ENCODE measurements at regions not wholly inside any gene's neighbourhood (a gene's known extent, or its start where the extent isn't known, plus 50 kb on each side); places are given as distances from the start of the nearest gene placed in this dataset.

DNA sequence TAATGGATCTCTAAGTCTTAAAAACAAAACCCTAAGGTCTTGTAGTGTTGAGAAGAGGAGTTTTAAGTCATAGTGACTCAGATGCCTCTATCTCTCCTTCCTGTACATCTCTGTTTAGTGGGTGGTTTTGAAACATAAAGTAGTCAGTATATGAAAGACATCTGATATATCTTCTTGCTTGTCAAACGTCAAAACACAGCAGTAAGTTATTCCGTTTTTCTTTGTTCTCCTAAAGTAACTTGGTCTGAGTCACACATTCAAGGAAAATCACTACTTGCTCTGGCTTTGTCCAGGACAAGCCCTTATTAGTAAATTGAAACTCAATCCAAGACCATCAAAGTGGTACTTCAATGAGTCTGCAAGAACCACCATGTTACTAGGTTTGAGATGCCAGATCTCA, 1172.5 kb downstream of the BCL11B start:
- H3K4me3 ChIP-seq (ENCODE audit: low read depth, low read length) = no peak overlapping the region

DNA sequence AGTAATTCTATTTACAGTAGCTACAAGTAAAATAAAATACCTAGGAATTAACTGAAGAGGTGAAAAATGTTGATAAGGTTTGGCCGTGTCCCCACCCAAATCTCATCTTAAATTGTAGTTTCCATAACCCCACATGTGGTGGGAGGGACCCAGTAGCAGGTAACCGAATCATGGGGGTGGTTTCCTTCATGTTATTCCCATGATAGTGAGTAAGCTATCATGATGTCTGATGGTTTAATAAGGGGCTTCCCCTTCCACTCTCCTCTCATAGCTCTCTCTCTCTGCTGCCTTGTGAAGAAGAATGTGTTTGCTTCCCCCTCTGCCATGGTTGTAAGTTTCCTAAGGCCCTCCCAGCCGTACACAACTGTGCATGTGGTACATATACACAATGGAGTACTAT, 1170.7 kb downstream of the BCL11B start:
- Histone ChIP-seq H3K36me3 (ENCODE audit: control insufficient read depth, insufficient read depth, low read length) (no peaks in the 10 kb centered on the region), H3K27me3 (replicated peaks; ENCODE audit: control insufficient read depth, insufficient read depth, low read length) (no peaks in the 10 kb centered on the region), H3K9me3 (no peaks in the 10 kb centered on the region), H3K4me1 (no peaks in the 10 kb centered on the region), H3K4me3 (ENCODE audit: low read depth, low read length) (no peak overlapping the region)
- H3K36me3 Mint-ChIP-seq (ENCODE audit: insufficient read depth, unreplicated experiment) = no peaks in the 10 kb centered on the region
- peaks cover 5% of the 10 kb centered on the region for H3K27me3 Mint-ChIP-seq (ENCODE audit: insufficient read depth, unreplicated experiment)
- H3K27ac Mint-ChIP-seq (ENCODE audit: unreplicated experiment) = no peak overlapping the region
- TF ChIP-seq, protein P1, sequence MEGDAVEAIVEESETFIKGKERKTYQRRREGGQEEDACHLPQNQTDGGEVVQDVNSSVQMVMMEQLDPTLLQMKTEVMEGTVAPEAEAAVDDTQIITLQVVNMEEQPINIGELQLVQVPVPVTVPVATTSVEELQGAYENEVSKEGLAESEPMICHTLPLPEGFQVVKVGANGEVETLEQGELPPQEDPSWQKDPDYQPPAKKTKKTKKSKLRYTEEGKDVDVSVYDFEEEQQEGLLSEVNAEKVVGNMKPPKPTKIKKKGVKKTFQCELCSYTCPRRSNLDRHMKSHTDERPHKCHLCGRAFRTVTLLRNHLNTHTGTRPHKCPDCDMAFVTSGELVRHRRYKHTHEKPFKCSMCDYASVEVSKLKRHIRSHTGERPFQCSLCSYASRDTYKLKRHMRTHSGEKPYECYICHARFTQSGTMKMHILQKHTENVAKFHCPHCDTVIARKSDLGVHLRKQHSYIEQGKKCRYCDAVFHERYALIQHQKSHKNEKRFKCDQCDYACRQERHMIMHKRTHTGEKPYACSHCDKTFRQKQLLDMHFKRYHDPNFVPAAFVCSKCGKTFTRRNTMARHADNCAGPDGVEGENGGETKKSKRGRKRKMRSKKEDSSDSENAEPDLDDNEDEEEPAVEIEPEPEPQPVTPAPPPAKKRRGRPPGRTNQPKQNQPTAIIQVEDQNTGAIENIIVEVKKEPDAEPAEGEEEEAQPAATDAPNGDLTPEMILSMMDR (IDR thresholded peaks at IDR 0.05; ENCODE audit: insufficient read depth in 1 of 2, low read depth in 1 of 2, low read length in 1 of 2, severe bottlenecking in 1 of 2, unreplicated experiment in 1 of 2) = no peak
- peaks cover 13% of the 10 kb centered on the region for H3K9me3 Mint-ChIP-seq (ENCODE audit: unreplicated experiment)
- POLR2A ChIA-PET = no interaction called here
- DNase-seq = no peak
- H3K4me3 Mint-ChIP-seq (ENCODE audit: unreplicated experiment) = no peak overlapping the region
- intact Hi-C loops (cut with micrococcal nuclease; ENCODE audit: unreplicated experiment) = no loop called here
- no peaks in the 10 kb centered on the region for H3K4me1 Mint-ChIP-seq (ENCODE audit: low read depth, unreplicated experiment)
- CTCF ChIA-PET = no interaction called here
- BruUV-seq (replicated peaks) = no TSS peak

More for the DNA sequence above, 1172.5 kb downstream of the BCL11B start:
- intact Hi-C loops (cut with micrococcal nuclease; ENCODE audit: unreplicated experiment) = no loop called here
- Mint-ChIP-seq H3K9me3 (ENCODE audit: unreplicated experiment) (peaks cover 6% of the 10 kb centered on the region), H3K36me3 (ENCODE audit: insufficient read depth, unreplicated experiment) (no peaks in the 10 kb centered on the region), H3K4me3 (ENCODE audit: unreplicated experiment) (no peak overlapping the region), H3K27ac (ENCODE audit: unreplicated experiment) (no peak overlapping the region), H3K27me3 (ENCODE audit: insufficient read depth, unreplicated experiment) (peaks cover 3% of the 10 kb centered on the region), H3K4me1 (ENCODE audit: low read depth, unreplicated experiment) (no peaks in the 10 kb centered on the region)
- H3K9me3 ChIP-seq = no peaks in the 10 kb centered on the region
- no peaks in the 10 kb centered on the region for H3K4me1 ChIP-seq
- H3K27me3 ChIP-seq (replicated peaks; ENCODE audit: control insufficient read depth, insufficient read depth, low read length) = no peaks in the 10 kb centered on the region
- ChIA-PET POLR2A (no interaction called here), CTCF (no interaction called here)
- no TSS peak for BruUV-seq (replicated peaks)
- TF ChIP-seq, protein P1 (IDR thresholded peaks at IDR 0.05; ENCODE audit: insufficient read depth in 1 of 2, low read depth in 1 of 2, low read length in 1 of 2, severe bottlenecking in 1 of 2, unreplicated experiment in 1 of 2) = no peak
- H3K36me3 ChIP-seq (ENCODE audit: control insufficient read depth, insufficient read depth, low read length) = no peaks in the 10 kb centered on the region
- DNase-seq = no peak

DNA sequence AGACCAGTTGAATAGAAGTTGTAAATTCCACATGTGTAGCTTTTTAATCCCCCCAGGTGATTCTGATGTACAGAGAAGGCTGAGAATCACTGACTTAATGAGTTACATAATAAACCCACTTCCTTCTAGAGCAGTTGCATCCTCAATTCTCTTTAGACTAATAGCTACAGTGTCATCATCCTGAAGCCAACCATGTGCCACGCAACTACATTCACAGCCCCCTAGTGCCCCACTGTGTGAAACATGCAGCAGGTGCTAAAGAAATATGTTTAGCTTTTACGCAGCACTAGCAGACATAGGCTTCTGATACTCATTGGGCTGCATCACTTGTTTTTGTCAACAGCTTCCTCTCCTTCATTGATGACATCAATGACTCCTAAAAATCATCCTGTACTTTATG, 1168.3 kb downstream of the BCL11B start:
- Mint-ChIP-seq H3K27me3 (ENCODE audit: insufficient read depth, unreplicated experiment) (peaks cover 5% of the 10 kb centered on the region), H3K9me3 (ENCODE audit: unreplicated experiment) (peaks cover 13% of the 10 kb centered on the region), H3K4me3 (ENCODE audit: unreplicated experiment) (no peak overlapping the region), H3K36me3 (ENCODE audit: insufficient read depth, unreplicated experiment) (no peaks in the 10 kb centered on the region), H3K4me1 (ENCODE audit: low read depth, unreplicated experiment) (no peaks in the 10 kb centered on the region), H3K27ac (ENCODE audit: unreplicated experiment) (no peak overlapping the region)
- no peaks in the 10 kb centered on the region for H3K36me3 ChIP-seq (ENCODE audit: control insufficient read depth, insufficient read depth, low read length)
- no peak overlapping the region for H3K4me3 ChIP-seq (ENCODE audit: low read depth, low read length)
- TF ChIP-seq, protein P1 (IDR thresholded peaks at IDR 0.05; ENCODE audit: insufficient read depth in 1 of 2, low read depth in 1 of 2, low read length in 1 of 2, severe bottlenecking in 1 of 2, unreplicated experiment in 1 of 2) = no peak
- H3K27me3 ChIP-seq (replicated peaks; ENCODE audit: control insufficient read depth, insufficient read depth, low read length) = no peaks in the 10 kb centered on the region
- H3K9me3 ChIP-seq = no peaks in the 10 kb centered on the region
- H3K4me1 ChIP-seq = no peaks in the 10 kb centered on the region
- intact Hi-C loops (cut with micrococcal nuclease; ENCODE audit: unreplicated experiment) = no loop called here
- POLR2A ChIA-PET = no interaction called here
- CTCF ChIA-PET = no interaction called here
- DNase-seq = no peak
- no TSS peak for BruUV-seq (replicated peaks)

All from Caco-2 (cell line).